ENCODE measurements at regions not wholly inside any gene's neighbourhood (a gene's known extent, or its start where the extent isn't known, plus 50 kb on each side); places are given as distances from the start of the nearest gene placed in this dataset.
"Not testable (repeated sequence)": the region's sequence is repeated elsewhere in the genome, so short reads cannot be mapped to it uniquely, and the experiment has no call there.

GRCh38 chr7:16265863-16266458 is 155.4 kb downstream of the CRPPA start:
- H3K4me3 ChIP-seq (ENCODE audit: low read length, poor library complexity, severe bottlenecking): no peak overlapping the region
- H4K20me1 ChIP-seq (ENCODE audit: insufficient read depth, low read length, poor library complexity, severe bottlenecking): no peaks in the 10 kb centered on the region
- no peak overlapping the region for H2AFZ ChIP-seq (ENCODE audit: low read length)
- H3K9ac ChIP-seq (ENCODE audit: low read depth, low read length, poor library complexity, severe bottlenecking): no peak overlapping the region
- no peaks in the 10 kb centered on the region for H3K9me3 ChIP-seq (ENCODE audit: insufficient read depth, low read depth, low read length)
- H3K27me3 ChIP-seq (ENCODE audit: insufficient read depth, low read length, poor library complexity, severe bottlenecking): no peaks in the 10 kb centered on the region
- no peaks in the 10 kb centered on the region for H3K79me2 ChIP-seq (ENCODE audit: insufficient read depth, low read length)
- TF ChIP-seq EZH2phosphoT487 (IDR thresholded peaks at IDR 0.05; ENCODE audit: borderline replicate concordance) (no peak), CTCF (conservative IDR thresholded peaks at IDR 0.05; ENCODE audit: low read length) (no peak)
- no peak overlapping the region for H3K4me2 ChIP-seq (ENCODE audit: low read depth, low read length, poor library complexity, severe bottlenecking)
- H3F3A ChIP-seq (ENCODE audit: low read depth): peaks cover 13% of the 10 kb centered on the region
- no peaks in the 10 kb centered on the region for H3K36me3 ChIP-seq (ENCODE audit: insufficient read depth, low read length)
- H3K4me1 ChIP-seq (ENCODE audit: insufficient read depth, low read length, poor library complexity, severe bottlenecking): peaks cover 49% of the 10 kb centered on the region
- H3K9me2 ChIP-seq (replicated peaks; ENCODE audit: low read depth, low read length): no peaks in the 10 kb centered on the region

GRCh38 chr7:16264823-16265804 is 156.2 kb downstream of the CRPPA start:
- H2AFZ ChIP-seq (ENCODE audit: low read length): no peak overlapping the region
- H4K20me1 ChIP-seq (ENCODE audit: insufficient read depth, low read length, poor library complexity, severe bottlenecking): no peaks in the 10 kb centered on the region
- H3K79me2 ChIP-seq (ENCODE audit: insufficient read depth, low read length): no peaks in the 10 kb centered on the region
- TF ChIP-seq CTCF (conservative IDR thresholded peaks at IDR 0.05; ENCODE audit: low read length) (no peak), EZH2phosphoT487 (IDR thresholded peaks at IDR 0.05; ENCODE audit: borderline replicate concordance) (no peak)
- H3K4me1 ChIP-seq (ENCODE audit: insufficient read depth, low read length, poor library complexity, severe bottlenecking): peaks cover 51% of the 10 kb centered on the region
- no peaks in the 10 kb centered on the region for H3K9me2 ChIP-seq (replicated peaks; ENCODE audit: low read depth, low read length)
- H3K27me3 ChIP-seq (ENCODE audit: insufficient read depth, low read length, poor library complexity, severe bottlenecking): no peaks in the 10 kb centered on the region
- no peak overlapping the region for H3K4me2 ChIP-seq (ENCODE audit: low read depth, low read length, poor library complexity, severe bottlenecking)
- no peak overlapping the region for H3K9ac ChIP-seq (ENCODE audit: low read depth, low read length, poor library complexity, severe bottlenecking)
- no peaks in the 10 kb centered on the region for H3K9me3 ChIP-seq (ENCODE audit: insufficient read depth, low read depth, low read length)
- H3K4me3 ChIP-seq (ENCODE audit: low read length, poor library complexity, severe bottlenecking): no peak overlapping the region
- H3K36me3 ChIP-seq (ENCODE audit: insufficient read depth, low read length): no peaks in the 10 kb centered on the region
- peaks cover 13% of the 10 kb centered on the region for H3F3A ChIP-seq (ENCODE audit: low read depth)

GRCh38 chr7:16264036-16264819 is 157.1 kb downstream of the CRPPA start:
- H3K9me2 ChIP-seq (replicated peaks; ENCODE audit: low read depth, low read length): no peaks in the 10 kb centered on the region
- peaks cover 49% of the 10 kb centered on the region for H3K4me1 ChIP-seq (ENCODE audit: insufficient read depth, low read length, poor library complexity, severe bottlenecking)
- no peaks in the 10 kb centered on the region for H3K9me3 ChIP-seq (ENCODE audit: insufficient read depth, low read depth, low read length)
- no peaks in the 10 kb centered on the region for H3K79me2 ChIP-seq (ENCODE audit: insufficient read depth, low read length)
- H3K27me3 ChIP-seq (ENCODE audit: insufficient read depth, low read length, poor library complexity, severe bottlenecking): no peaks in the 10 kb centered on the region
- H3F3A ChIP-seq (ENCODE audit: low read depth): peaks cover 9% of the 10 kb centered on the region
- no peak for TF ChIP-seq CTCF (conservative IDR thresholded peaks at IDR 0.05; ENCODE audit: low read length)
- no peak for TF ChIP-seq EZH2phosphoT487 (IDR thresholded peaks at IDR 0.05; ENCODE audit: borderline replicate concordance)
- no peak overlapping the region for H3K9ac ChIP-seq (ENCODE audit: low read depth, low read length, poor library complexity, severe bottlenecking)
- H4K20me1 ChIP-seq (ENCODE audit: insufficient read depth, low read length, poor library complexity, severe bottlenecking): no peaks in the 10 kb centered on the region
- no peak overlapping the region for H3K4me3 ChIP-seq (ENCODE audit: low read length, poor library complexity, severe bottlenecking)
- H3K36me3 ChIP-seq (ENCODE audit: insufficient read depth, low read length): no peaks in the 10 kb centered on the region
- H3K4me2 ChIP-seq (ENCODE audit: low read depth, low read length, poor library complexity, severe bottlenecking): no peak overlapping the region
- no peak overlapping the region for H2AFZ ChIP-seq (ENCODE audit: low read length)

GRCh38 chr7:16263377-16263776 is 158.0 kb downstream of the CRPPA start:
- not testable (repeated sequence) for H3K4me3 ChIP-seq (ENCODE audit: low read length, poor library complexity, severe bottlenecking); H3K27me3 ChIP-seq (ENCODE audit: insufficient read depth, low read length, poor library complexity, severe bottlenecking); H3K79me2 ChIP-seq (ENCODE audit: insufficient read depth, low read length); H2AFZ ChIP-seq (ENCODE audit: low read length); H4K20me1 ChIP-seq (ENCODE audit: insufficient read depth, low read length, poor library complexity, severe bottlenecking); H3F3A ChIP-seq (ENCODE audit: low read depth); H3K9me3 ChIP-seq (ENCODE audit: insufficient read depth, low read depth, low read length); H3K9me2 ChIP-seq (replicated peaks; ENCODE audit: low read depth, low read length); H3K9ac ChIP-seq (ENCODE audit: low read depth, low read length, poor library complexity, severe bottlenecking); H3K36me3 ChIP-seq (ENCODE audit: insufficient read depth, low read length); H3K4me2 ChIP-seq (ENCODE audit: low read depth, low read length, poor library complexity, severe bottlenecking)
- H3K4me1 ChIP-seq (ENCODE audit: insufficient read depth, low read length, poor library complexity, severe bottlenecking): peaks cover 45% of the 10 kb centered on the region
